ENCODE measurements at regions not wholly inside any gene's neighbourhood (a gene's known extent, or its start where the extent isn't known, plus 50 kb on each side); places are given as distances from the start of the nearest gene placed in this dataset.

DNA sequence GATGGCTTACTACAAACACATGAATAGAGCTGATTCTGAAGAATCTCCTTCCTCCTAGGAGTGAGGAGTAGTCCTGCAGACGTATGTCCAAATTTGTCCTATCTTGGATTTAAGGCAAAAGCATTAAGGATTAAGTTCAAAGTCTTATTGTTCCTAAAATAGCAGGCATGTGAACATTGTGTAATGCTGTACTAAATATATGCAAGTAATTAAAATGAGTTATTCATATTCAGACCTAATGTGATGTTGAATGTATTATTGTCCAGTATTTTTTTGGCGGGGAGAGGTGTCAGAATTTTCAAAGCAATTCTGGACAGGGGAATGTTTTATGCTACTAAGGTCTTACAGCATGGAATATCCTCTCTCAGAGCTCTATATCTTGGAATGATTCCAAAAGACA, 60.7 kb upstream of the STK38L start:
- TF ChIP-seq RORA (CRISPR knock-in tag; IDR thresholded peaks at IDR 0.05) (no peak), TAF1 (CRISPR knock-in tag; IDR thresholded peaks at IDR 0.05) (no peak), RAD51 (IDR thresholded peaks at IDR 0.05; ENCODE audit: borderline replicate concordance) (no peak), EZH2 (conservative IDR thresholded peaks at IDR 0.05; ENCODE audit: low read depth, low read length) (no peak), ZNF460 (CRISPR knock-in tag; IDR thresholded peaks at IDR 0.05; ENCODE audit: borderline replicate concordance) (no peak), ZFP62 (CRISPR knock-in tag; IDR thresholded peaks at IDR 0.05) (no peak)
- TF ChIP-seq, protein P1, sequence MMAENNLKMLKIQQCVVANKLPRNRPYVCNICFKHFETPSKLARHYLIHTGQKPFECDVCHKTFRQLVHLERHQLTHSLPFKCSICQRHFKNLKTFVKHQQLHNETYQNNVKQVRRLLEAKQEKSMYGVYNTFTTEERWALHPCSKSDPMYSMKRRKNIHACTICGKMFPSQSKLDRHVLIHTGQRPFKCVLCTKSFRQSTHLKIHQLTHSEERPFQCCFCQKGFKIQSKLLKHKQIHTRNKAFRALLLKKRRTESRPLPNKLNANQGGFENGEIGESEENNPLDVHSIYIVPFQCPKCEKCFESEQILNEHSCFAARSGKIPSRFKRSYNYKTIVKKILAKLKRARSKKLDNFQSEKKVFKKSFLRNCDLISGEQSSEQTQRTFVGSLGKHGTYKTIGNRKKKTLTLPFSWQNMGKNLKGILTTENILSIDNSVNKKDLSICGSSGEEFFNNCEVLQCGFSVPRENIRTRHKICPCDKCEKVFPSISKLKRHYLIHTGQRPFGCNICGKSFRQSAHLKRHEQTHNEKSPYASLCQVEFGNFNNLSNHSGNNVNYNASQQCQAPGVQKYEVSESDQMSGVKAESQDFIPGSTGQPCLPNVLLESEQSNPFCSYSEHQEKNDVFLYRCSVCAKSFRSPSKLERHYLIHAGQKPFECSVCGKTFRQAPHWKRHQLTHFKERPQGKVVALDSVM (CRISPR knock-in tag; IDR thresholded peaks at IDR 0.05) = no peak
- TF ChIP-seq, protein P2, sequence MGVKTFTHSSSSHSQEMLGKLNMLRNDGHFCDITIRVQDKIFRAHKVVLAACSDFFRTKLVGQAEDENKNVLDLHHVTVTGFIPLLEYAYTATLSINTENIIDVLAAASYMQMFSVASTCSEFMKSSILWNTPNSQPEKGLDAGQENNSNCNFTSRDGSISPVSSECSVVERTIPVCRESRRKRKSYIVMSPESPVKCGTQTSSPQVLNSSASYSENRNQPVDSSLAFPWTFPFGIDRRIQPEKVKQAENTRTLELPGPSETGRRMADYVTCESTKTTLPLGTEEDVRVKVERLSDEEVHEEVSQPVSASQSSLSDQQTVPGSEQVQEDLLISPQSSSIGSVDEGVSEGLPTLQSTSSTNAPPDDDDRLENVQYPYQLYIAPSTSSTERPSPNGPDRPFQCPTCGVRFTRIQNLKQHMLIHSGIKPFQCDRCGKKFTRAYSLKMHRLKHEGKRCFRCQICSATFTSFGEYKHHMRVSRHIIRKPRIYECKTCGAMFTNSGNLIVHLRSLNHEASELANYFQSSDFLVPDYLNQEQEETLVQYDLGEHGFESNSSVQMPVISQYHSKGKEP (CRISPR knock-in tag; IDR thresholded peaks at IDR 0.05) = no peak
